Nucleus accumbens (tissue), 56 donors: ENCODE measurements at regions not wholly inside any gene's neighbourhood (a gene's known extent, or its start where the extent isn't known, plus 50 kb on each side); places are given as distances from the start of the nearest gene placed in this dataset.
"Not testable (repeated sequence)": the region's sequence is repeated elsewhere in the genome, so short reads cannot be mapped to it uniquely, and the experiment has no call there.

Experiments used
- DNase-seq, 56 donors: peaks; one replicate each; lab custom pipeline; 2025; lab: John Stamatoyannopoulos, UW

GRCh38 chrX:44785652-44786051, 58.2 kb upstream of the DUSP21 start:
- DNase-seq: no peak

- no peak for DNase-seq
Observed at GRCh38 chrX:44784241-44784640, 59.6 kb upstream of the DUSP21 start.

- DNase-seq: no peak
Observed at GRCh38 chrX:44778254-44778653, 65.6 kb upstream of the DUSP21 start.

GRCh38 chrX:44775726-44776125, 68.1 kb upstream of the DUSP21 start:
- no peak for DNase-seq

GRCh38 chrX:44774066-44774465, 69.8 kb upstream of the DUSP21 start:
- DNase-seq: not testable (repeated sequence)

- no peak for DNase-seq
Observed at GRCh38 chrX:44770121-44770520, 73.7 kb upstream of the DUSP21 start.

- no peak for DNase-seq
Observed at GRCh38 chrX:44767308-44767707, 76.5 kb upstream of the DUSP21 start.

- DNase-seq: no peak
Observed at GRCh38 chrX:44765556-44765955, 78.3 kb upstream of the DUSP21 start.

GRCh38 chrX:44747969-44748368, 95.9 kb upstream of the DUSP21 start:
- no peak for DNase-seq

- no peak for DNase-seq
Observed at GRCh38 chrX:44747317-44747716, 96.5 kb upstream of the DUSP21 start.

GRCh38 chrX:44744799-44745198, 99.0 kb upstream of the DUSP21 start:
- DNase-seq: no peak

- no peak for DNase-seq
Observed at GRCh38 chrX:44742480-44743155, 101.2 kb upstream of the DUSP21 start.

GRCh38 chrX:44741859-44742258, 102.0 kb upstream of the DUSP21 start:
- not testable (repeated sequence) for DNase-seq

- DNase-seq: not testable (repeated sequence)
Observed at GRCh38 chrX:44741458-44741857, 102.4 kb upstream of the DUSP21 start.

- DNase-seq: no peak
Observed at GRCh38 chrX:44735498-44735897, 108.3 kb upstream of the DUSP21 start.

- no peak for DNase-seq
Observed at GRCh38 chrX:44733931-44734330, 109.9 kb upstream of the DUSP21 start.

- DNase-seq: no peak
Observed at GRCh38 chrX:44731160-44731559, 112.7 kb upstream of the DUSP21 start.

GRCh38 chrX:44723426-44723825, 120.4 kb upstream of the DUSP21 start:
- DNase-seq: no peak

GRCh38 chrX:44708470-44708869, 135.4 kb upstream of the DUSP21 start:
- no peak for DNase-seq

- no peak for DNase-seq
Observed at GRCh38 chrX:44705817-44706551, 137.8 kb upstream of the DUSP21 start.

GRCh38 chrX:44698357-44698756, 145.5 kb upstream of the DUSP21 start:
- DNase-seq: no peak

- DNase-seq: no peak
Observed at GRCh38 chrX:44693255-44693654, 150.6 kb upstream of the DUSP21 start.
